GM23248 (cell line): ENCODE measurements at regions not wholly inside any gene's neighbourhood (a gene's known extent, or its start where the extent isn't known, plus 50 kb on each side); places are given as distances from the start of the nearest gene placed in this dataset.

ENCODE experiments used
- EZH2 ChIP-seq: fragments of 200-600 bp; sonication (generic); IDR thresholded peaks from 2 replicates; pipeline ENCODE4 v1.6.1; 2018; ENCODE audit warnings: antibody characterized with exemption, mild to moderate bottlenecking; ENCODE audit not compliant: insufficient read depth, poor library complexity, severe bottlenecking
- EZH2phosphoT487 ChIP-seq: fragments of 200-600 bp; sonication (generic); IDR thresholded peaks from 2 replicates; pipeline ENCODE4 v1.6.1; 2018; ENCODE audit warnings: antibody characterized with exemption, moderate library complexity, mild to moderate bottlenecking, low read depth; ENCODE audit not compliant: insufficient read depth

DNA sequence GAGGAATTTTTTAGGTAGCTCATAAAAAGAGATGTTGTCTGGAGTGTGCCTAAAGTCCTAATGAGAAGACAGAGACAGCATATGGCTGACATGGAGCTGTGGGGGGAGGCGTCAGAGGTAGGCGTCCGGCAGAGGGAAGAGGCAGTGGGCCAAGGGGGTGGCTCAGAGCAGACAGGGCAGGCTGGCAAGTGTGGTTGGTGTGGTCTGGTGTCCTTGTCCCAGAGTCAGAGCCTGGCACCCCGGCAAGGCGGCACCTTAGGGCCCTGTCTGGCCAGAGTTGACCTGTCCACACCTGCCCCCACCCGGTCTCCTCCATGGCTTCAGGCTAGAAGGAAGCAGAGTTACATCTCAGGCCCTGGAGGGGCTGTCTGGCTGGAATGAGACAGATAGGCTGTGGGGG is 220.3 kb upstream of the ZNF32 start:
- no peak for TF ChIP-seq EZH2
- no peak for TF ChIP-seq EZH2phosphoT487
